Sigmoid colon (tissue), 3 donors: ENCODE measurements at regions not wholly inside any gene's neighbourhood (a gene's known extent, or its start where the extent isn't known, plus 50 kb on each side); places are given as distances from the start of the nearest gene placed in this dataset.
"Not testable (repeated sequence)": the region's sequence is repeated elsewhere in the genome, so short reads cannot be mapped to it uniquely, and the experiment has no call there.

Source experiments
- CTCF ChIP-seq, 4 experiments: fragments of 450-650 bp in 3 of 4; fragments of 200-600 bp in 1 of 4; IDR thresholded peaks; one replicate each; pipeline ENCODE4 v1.5.1; 2016 to 2019; ENCODE audit warnings: antibody characterized with exemption in 4 of 4, mild to moderate bottlenecking in 3 of 4, moderate library complexity in 2 of 4
- POLR2A ChIP-seq, 2 donors: fragments of 450-650 bp; IDR thresholded peaks; one replicate each; pipeline ENCODE4 v1.6.1; 2016; ENCODE audit warnings: antibody characterized with exemption in 2 of 2, mild to moderate bottlenecking in 2 of 2, moderate library complexity in 2 of 2

DNA sequence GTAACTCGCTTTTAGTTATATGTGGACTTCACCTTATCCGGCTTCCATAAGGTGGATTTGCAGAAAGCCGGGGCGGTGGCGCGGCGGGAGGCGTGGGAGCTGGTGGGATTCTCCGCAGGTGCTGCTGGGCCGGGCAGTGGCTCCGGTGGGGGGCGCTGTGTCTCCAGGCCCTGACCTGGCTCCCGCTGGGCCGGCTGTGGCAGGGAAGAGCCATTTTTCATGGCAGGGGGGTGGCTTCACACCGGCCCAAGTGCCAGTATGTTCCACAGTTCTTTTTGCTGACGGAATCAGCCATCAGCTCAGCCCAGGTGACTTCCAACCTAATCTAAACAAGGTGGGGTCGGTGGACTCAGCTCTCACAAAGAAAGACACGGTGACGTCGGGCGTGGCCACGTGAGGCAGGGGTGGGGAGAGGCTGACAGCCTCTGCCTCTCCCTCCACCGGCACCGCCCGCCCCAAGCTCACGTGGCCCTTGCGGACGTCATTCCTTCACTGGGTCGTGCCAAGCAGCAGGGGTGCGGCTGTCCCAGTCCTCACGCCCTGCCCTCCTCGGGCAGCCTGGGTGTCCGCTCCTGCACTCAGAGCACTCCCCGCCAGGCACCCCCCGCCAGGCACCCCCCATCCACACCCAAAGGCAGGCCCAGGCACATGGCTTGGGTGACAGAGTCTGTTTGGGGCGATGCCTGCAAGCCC lies 4429.9 kb upstream of the TPTE start:
- not testable (repeated sequence) for TF ChIP-seq POLR2A, CTCF (IDR thresholded peaks at IDR 0.05)
